ENCODE measurements at regions not wholly inside any gene's neighbourhood (a gene's known extent, or its start where the extent isn't known, plus 50 kb on each side); places are given as distances from the start of the nearest gene placed in this dataset.

GRCh38 chrX:99051639-99052038, 1358.4 kb downstream of the PCDH19 start:
- Histone ChIP-seq H3K27me3 (ENCODE audit: control insufficient read depth, extremely low read depth, insufficient read depth, low read length) (no peaks in the 10 kb centered on the region), H3K4me1 (ENCODE audit: control insufficient read depth, extremely low read depth, insufficient read depth, low read length) (no peaks in the 10 kb centered on the region), H4K20me1 (ENCODE audit: control insufficient read depth, extremely low read depth, insufficient read depth, low read length) (no peaks in the 10 kb centered on the region), H3K36me3 (ENCODE audit: control insufficient read depth in 2 of 2, extremely low read depth in 1 of 2, insufficient read depth in 2 of 2, low read length in 2 of 2) (no peaks in the 10 kb centered on the region), H3K27ac (ENCODE audit: control insufficient read depth, insufficient read depth, low read length) (no peak overlapping the region), H3K9me3 (ENCODE audit: control insufficient read depth, low read depth, low read length) (no peaks in the 10 kb centered on the region), H3K4me3 (ENCODE audit: control insufficient read depth in 2 of 3, extremely low read depth in 1 of 3, insufficient read depth in 2 of 3, low read depth in 1 of 3, low read length in 3 of 3) (no peak overlapping the region), H3K79me2 (ENCODE audit: control insufficient read depth, insufficient read depth, low read length) (no peaks in the 10 kb centered on the region), H2AFZ (ENCODE audit: control insufficient read depth, low read length) (no peak overlapping the region), H3K9ac (ENCODE audit: control insufficient read depth, extremely low read depth, insufficient read depth, low read length) (no peak overlapping the region), H3K9me1 (ENCODE audit: control insufficient read depth, extremely low read depth, insufficient read depth, low read length) (no peaks in the 10 kb centered on the region), H3K4me2 (ENCODE audit: control insufficient read depth, extremely low read depth, insufficient read depth, low read depth, low read length) (no peak overlapping the region)
- DNase-seq (ENCODE audit: low read depth, low spot score) (no peak), FAIRE-seq (no peak)
- TF ChIP-seq EZH2 (IDR thresholded peaks at IDR 0.05; ENCODE audit: low read length), result no peak
- TF ChIP-seq CTCF (optimal IDR thresholded peaks at IDR 0.05 in 1 of 3, IDR thresholded peaks at IDR 0.05 in 1 of 3, conservative IDR thresholded peaks at IDR 0.05 in 1 of 3; ENCODE audit: extremely low read depth in 1 of 3, insufficient read depth in 2 of 3, low read length in 3 of 3), result no peak
- dilution Hi-C loops (cut with MboI; ENCODE audit: extremely low pct_ligation_motif_present, low sequenced_read_pairs), result no loop called here

GRCh38 chrX:99033226-99033901, 1376.7 kb downstream of the PCDH19 start:
- Histone ChIP-seq H2AFZ (ENCODE audit: control insufficient read depth, low read length) (no peak overlapping the region), H4K20me1 (ENCODE audit: control insufficient read depth, extremely low read depth, insufficient read depth, low read length) (no peaks in the 10 kb centered on the region), H3K4me3 (ENCODE audit: control insufficient read depth in 2 of 3, extremely low read depth in 1 of 3, insufficient read depth in 2 of 3, low read depth in 1 of 3, low read length in 3 of 3) (no peak overlapping the region), H3K9me1 (ENCODE audit: control insufficient read depth, extremely low read depth, insufficient read depth, low read length) (no peaks in the 10 kb centered on the region), H3K4me1 (ENCODE audit: control insufficient read depth, extremely low read depth, insufficient read depth, low read length) (no peaks in the 10 kb centered on the region), H3K9ac (ENCODE audit: control insufficient read depth, extremely low read depth, insufficient read depth, low read length) (no peak overlapping the region), H3K27me3 (ENCODE audit: control insufficient read depth, extremely low read depth, insufficient read depth, low read length) (no peaks in the 10 kb centered on the region), H3K79me2 (ENCODE audit: control insufficient read depth, insufficient read depth, low read length) (no peaks in the 10 kb centered on the region), H3K27ac (ENCODE audit: control insufficient read depth, insufficient read depth, low read length) (no peak overlapping the region), H3K36me3 (ENCODE audit: control insufficient read depth in 2 of 2, extremely low read depth in 1 of 2, insufficient read depth in 2 of 2, low read length in 2 of 2) (no peaks in the 10 kb centered on the region), H3K9me3 (ENCODE audit: control insufficient read depth, low read depth, low read length) (no peaks in the 10 kb centered on the region), H3K4me2 (ENCODE audit: control insufficient read depth, extremely low read depth, insufficient read depth, low read depth, low read length) (no peak overlapping the region)
- DNase-seq (ENCODE audit: low read depth, low spot score), result no peak
- no peak for FAIRE-seq
- dilution Hi-C loops (cut with MboI; ENCODE audit: extremely low pct_ligation_motif_present, low sequenced_read_pairs), result no loop called here
- TF ChIP-seq CTCF (optimal IDR thresholded peaks at IDR 0.05 in 1 of 3, IDR thresholded peaks at IDR 0.05 in 1 of 3, conservative IDR thresholded peaks at IDR 0.05 in 1 of 3; ENCODE audit: extremely low read depth in 1 of 3, insufficient read depth in 2 of 3, low read length in 3 of 3) (no peak), EZH2 (IDR thresholded peaks at IDR 0.05; ENCODE audit: low read length) (no peak)

Data from keratinocyte (primary cell).